ENCODE measurements at regions not wholly inside any gene's neighbourhood (a gene's known extent, or its start where the extent isn't known, plus 50 kb on each side); places are given as distances from the start of the nearest gene placed in this dataset.
"Not testable (repeated sequence)": the region's sequence is repeated elsewhere in the genome, so short reads cannot be mapped to it uniquely, and the experiment has no call there.

DNA sequence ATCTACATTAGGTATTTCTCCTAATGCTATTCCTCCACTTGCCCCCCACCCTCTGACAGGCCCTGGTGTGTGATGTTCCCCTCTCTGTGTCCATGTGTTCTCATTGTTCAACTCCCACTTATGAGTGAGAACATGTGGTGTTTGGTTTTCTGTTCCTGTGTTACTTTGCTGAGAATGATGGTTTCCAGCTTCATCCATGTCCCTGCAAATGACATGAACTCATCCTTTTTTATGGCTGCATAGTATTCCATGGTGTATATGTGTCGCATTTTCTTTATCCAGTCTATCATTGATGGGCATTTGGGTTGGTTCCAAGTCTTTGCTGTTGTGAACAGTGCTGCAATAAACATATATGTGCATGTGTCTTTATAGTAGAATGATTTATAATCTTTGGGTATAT lies 50.6 kb upstream of the GRHL3 start:
- not testable (repeated sequence) for DNase-seq

- DNase-seq = no peak
These were observed 52.2 kb upstream of the GRHL3 start for GRCh38 chr1:24266998-24267397.

- peak; percentile 91 for DNase-seq
These were observed 52.7 kb upstream of the GRHL3 start for GRCh38 chr1:24266398-24266941.

GRCh38 chr1:24263746-24264145 lies 55.4 kb upstream of the GRHL3 start:
- no peak for DNase-seq

- no peak for DNase-seq
These were observed 55.9 kb upstream of the GRHL3 start for GRCh38 chr1:24263211-24263610.

- DNase-seq = no peak
These were observed 57.2 kb upstream of the GRHL3 start for GRCh38 chr1:24261977-24262376.

GRCh38 chr1:24258735-24259424 lies 60.3 kb upstream of the GRHL3 start:
- DNase-seq = no peak

DNA sequence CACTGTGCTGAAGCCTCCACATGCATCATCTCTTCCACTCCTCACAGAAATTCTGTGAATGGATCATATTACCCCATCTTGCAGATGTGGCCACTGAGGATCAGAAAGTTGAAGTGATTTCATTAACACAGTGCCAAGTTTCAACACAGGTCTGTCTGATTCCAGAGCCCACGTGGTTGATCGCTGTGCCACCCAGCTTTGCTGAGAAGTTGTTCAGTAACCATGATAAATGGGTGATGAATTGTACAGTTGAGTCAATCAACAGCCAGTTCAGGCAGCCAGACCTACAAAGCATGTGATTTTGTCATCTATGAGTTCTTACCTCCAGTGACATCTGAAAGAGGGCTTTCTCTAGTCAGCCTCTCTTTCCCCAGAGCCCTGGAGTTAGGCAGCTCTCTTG lies 61.8 kb upstream of the GRHL3 start:
- no peak for DNase-seq

GRCh38 chr1:24256687-24257086 lies 62.5 kb upstream of the GRHL3 start:
- no peak for DNase-seq

- no peak for DNase-seq
These were observed 63.9 kb upstream of the GRHL3 start for GRCh38 chr1:24255226-24255625.

DNA sequence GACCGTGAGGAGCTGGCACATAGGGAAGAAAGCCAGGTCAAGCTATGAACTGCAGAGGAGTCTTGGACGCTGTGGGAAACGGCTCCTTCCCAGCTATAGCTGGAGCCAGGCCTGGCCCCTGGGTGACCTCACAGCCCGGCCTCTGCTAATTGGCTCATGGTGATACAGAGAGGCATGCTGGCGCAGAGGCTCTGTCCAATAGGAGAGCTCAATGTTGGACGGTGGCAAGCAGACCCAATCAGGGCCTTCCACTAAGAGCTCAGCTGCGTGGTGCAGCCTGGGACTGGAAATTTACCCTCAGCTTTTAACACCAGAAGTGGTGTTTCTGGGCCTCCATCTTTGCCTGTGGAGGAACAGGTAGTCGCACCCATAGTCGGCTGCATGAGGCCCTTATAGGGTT lies 64.4 kb upstream of the GRHL3 start:
- DNase-seq = no peak

- DNase-seq = no peak
These were observed 65.6 kb upstream of the GRHL3 start for GRCh38 chr1:24253571-24253970.

GRCh38 chr1:24252185-24252780 lies 65.2 kb upstream of the IFNLR1 start:
- no peak for DNase-seq

- no peak for DNase-seq
These were observed 64.4 kb upstream of the IFNLR1 start for GRCh38 chr1:24251501-24251900.

GRCh38 chr1:24250791-24251190 lies 63.7 kb upstream of the IFNLR1 start:
- DNase-seq = no peak

GRCh38 chr1:24250224-24250623 lies 63.1 kb upstream of the IFNLR1 start:
- DNase-seq = no peak

GRCh38 chr1:24248859-24249258 lies 61.8 kb upstream of the IFNLR1 start:
- DNase-seq = no peak

DNA sequence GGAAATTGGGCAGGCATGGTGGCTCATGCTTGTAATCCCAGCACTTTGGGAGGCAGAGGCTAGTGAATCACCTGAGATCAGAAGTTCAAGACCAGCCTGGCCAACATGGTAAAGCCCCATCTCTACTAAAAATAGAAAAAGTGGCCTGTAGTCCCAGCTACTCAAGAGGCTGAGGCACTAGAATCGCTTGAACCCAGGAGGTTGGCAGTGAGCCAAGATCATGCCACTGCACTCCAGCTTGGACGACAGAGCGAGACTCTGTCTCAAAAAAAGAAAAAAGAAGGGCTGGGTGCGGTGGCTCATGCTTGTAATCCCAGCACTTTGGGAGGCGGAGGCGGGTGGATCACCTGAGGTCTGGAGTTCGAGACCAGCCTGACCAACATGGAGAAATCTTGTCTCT lies 60.2 kb upstream of the IFNLR1 start:
- not testable (repeated sequence) for DNase-seq

- no peak for DNase-seq
These were observed 57.6 kb upstream of the IFNLR1 start for GRCh38 chr1:24244519-24245268.

- no peak for DNase-seq
These were observed 50.8 kb upstream of the IFNLR1 start for GRCh38 chr1:24237750-24238395.

GRCh38 chr1:24236789-24237371 lies 49.8 kb upstream of the IFNLR1 start:
- DNase-seq = peak; percentile 5

Data from fibroblast of skin of scalp (primary cell).